GM18517 (cell line): ENCODE measurements at regions not wholly inside any gene's neighbourhood (a gene's known extent, or its start where the extent isn't known, plus 50 kb on each side); places are given as distances from the start of the nearest gene placed in this dataset.
"Not testable (repeated sequence)": the region's sequence is repeated elsewhere in the genome, so short reads cannot be mapped to it uniquely, and the experiment has no call there.

ENCODE experiments used
- ATAC-seq: cut with Tn5 transposase; IDR thresholded peaks from one replicate; pipeline ENCODE4 v1.9.1; 2021; ENCODE audit warnings: mild to moderate bottlenecking, moderate library complexity; ENCODE audit not compliant: unreplicated experiment

- ATAC-seq = no peak
Measured at GRCh38 chr10:59033622-59034021, 142.8 kb upstream of the PHYHIPL start.

DNA sequence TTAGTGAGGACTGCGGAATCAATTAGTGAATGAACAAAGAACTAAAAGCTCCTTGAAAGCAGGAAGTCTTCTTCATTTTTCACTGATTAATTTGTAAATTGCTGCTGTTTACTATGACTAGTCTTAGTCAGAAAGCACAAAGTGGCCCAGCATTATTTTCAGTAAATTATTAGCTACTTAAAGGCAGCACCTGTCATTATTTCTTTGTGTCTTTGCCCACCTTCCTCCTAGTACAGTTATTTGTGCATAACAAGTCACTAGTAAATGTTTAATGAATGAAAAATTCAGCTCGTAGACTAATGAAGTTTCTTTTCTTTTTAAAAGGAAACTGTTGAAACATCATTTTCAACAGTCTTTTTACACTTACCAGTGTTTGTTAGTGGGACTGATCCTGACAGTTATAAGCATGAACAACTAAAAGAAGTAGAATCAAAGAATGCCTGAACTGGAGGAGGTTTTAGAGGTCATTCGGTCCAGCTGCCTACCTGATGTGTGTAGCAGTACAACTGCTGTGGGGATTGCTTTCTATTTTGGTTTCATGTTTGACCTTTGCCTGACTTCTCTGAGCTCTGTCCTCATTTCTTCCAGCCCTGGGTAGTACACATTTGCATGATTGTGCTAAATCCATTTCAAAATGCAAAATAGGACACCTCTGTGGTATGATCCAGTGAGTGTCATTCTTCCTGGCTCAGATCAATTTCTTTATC, 140.0 kb upstream of the PHYHIPL start:
- ATAC-seq = peak; percentile 100

DNA sequence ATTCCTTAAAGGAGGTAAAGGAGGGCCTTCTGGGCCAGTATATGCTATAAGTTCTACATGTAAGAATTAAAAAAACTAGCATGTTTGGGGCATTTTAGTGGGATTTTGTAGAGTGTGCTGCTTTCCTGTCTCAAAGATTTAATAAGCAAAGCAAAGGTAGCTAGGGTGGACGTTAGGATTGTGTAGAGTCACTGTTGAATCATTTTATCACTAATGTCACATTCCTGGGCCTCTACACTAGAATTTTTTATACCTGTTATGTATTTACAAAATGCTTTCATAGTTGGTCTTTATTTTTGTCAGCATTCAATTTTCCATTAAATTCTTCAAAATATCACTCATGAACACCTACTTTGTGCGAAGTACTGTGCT, 139.4 kb upstream of the PHYHIPL start:
- no peak for ATAC-seq

DNA sequence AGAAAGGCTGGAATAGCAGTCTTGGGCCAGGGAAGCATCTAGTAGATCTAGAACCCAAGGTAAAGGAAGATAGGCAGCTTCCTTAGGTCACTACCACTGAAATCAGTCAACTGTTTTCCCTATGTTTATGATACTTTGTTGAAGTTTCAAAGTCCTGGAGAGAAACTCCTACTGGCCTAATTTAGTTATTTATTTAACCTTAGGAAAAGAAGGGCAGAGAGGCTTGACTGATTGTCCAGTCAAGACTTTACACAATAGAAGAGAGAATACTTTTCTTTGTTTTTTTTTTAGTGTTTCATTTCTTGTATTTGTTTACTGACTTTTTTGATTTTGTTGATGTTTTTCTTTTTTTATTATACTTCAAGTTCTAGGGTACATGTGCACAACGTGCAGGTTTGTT, 138.9 kb upstream of the PHYHIPL start:
- ATAC-seq = no peak

GRCh38 chr10:59043358-59043757, 133.1 kb upstream of the PHYHIPL start:
- not testable (repeated sequence) for ATAC-seq

DNA sequence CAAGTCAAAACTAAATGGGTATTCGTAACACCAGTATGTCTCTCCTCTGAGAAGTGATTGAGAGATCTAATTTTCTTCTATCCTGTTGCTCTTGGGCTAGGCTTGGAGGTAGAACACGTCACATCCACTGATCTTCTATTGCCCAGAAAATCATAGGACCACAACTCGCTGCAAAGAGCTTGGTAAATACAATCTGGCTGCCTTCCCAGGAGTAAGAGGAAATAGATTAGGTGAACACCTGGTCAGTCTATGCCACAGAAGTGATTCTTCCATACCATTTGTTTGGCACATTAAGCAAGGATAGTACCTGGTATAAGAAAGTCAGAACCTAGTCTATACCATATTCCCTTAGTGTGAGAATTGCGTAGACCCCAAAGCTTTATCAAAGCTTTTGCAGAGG, 129.3 kb upstream of the PHYHIPL start:
- ATAC-seq = no peak

GRCh38 chr10:59047957-59048618, 128.4 kb upstream of the PHYHIPL start:
- peak; percentile 98 for ATAC-seq

DNA sequence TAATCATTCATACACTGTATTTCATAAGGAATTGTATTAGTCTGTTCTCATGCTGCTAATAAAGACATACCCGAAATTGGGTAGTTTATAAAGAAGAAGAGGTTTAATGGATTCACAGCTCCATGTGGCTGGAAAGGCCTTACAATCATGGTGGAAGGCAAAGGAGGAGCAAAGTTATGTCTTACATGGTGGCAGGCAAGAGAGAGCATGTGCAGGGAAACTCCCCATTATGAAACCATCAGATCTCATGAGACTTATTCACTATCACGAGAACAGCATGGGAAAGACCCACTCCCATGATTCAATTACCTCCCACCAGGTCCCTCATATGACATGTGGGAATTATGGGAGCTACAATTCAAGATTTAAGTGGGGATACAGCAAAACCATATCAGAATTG, 122.9 kb upstream of the PHYHIPL start:
- not testable (repeated sequence) for ATAC-seq

GRCh38 chr10:59055045-59055444, 121.4 kb upstream of the PHYHIPL start:
- ATAC-seq = no peak

- ATAC-seq = no peak
Measured at GRCh38 chr10:59057345-59057744, 119.1 kb upstream of the PHYHIPL start.

DNA sequence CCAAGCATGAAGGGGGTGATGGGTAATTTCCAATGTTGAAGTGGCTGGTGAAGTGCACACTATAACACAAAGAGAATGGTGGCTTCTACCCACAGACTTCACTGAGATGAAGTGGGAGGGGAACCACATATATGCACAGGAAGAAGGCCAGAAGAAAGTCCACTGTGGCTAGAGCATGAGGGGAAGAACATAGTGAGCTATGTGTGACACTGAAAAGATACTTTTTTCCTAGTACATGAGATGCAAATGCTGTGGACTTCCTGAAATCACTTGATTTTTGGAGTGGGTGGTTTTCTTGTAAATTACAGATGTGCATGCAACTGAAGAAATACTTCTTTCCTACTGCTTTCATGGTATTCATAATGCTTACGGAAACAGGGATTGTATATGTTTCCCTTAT, 115.6 kb upstream of the PHYHIPL start:
- ATAC-seq = peak; percentile 47

- no peak for ATAC-seq
Measured at GRCh38 chr10:59063491-59063890, 113.0 kb upstream of the PHYHIPL start.

DNA sequence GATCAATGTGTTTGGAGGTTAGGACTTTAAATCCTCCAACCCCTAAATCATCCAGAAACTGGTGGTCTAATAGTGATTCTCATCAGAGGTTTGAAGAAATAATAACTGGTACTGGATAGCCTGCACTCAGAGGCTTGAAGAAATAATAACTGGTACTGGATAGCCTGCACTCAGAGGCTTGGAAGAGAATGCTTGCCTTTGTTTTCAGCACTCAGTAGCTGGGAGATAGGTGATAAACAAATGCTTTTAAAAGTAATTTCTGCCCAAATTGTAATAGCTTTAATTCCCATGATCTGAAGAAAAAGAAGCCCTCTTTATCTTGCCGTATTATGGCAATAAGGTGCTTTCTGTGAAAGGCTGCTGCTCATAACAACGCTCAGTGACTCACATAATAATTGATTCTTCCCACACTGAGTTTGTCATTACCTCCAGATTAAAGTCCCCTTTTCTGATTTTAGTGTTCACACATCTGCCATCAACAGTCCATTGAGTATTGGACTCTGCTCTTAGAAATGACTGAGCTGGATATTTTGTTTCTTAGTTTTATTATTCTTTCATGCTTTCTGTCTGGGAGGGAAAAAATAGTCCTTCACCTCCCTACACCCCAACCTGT, 112.3 kb upstream of the PHYHIPL start:
- no peak for ATAC-seq

GRCh38 chr10:59064759-59065539, 111.5 kb upstream of the PHYHIPL start:
- ATAC-seq = no peak

- ATAC-seq = no peak
Measured at GRCh38 chr10:59068581-59069191, 107.8 kb upstream of the PHYHIPL start.

DNA sequence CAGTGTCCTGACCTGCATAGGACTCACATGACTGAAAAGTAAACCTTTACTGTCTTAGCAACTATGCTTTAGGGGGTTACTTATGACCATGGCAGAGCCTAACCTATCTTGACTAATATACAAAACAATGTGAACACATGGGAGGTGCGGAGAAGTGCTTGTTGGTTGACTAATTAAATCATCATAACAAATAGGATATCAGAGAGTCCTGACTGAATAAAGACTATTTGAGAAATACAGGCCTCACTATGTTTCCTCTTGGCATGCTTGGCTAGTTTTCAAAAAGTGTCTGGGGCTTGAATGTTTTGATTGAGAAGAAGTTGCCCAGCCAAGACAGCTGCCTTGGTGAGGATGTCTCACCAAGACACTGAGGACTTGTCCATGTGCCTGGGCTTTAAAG, 104.4 kb upstream of the PHYHIPL start:
- ATAC-seq = no peak

- no peak for ATAC-seq
Measured at GRCh38 chr10:59073456-59074053, 102.9 kb upstream of the PHYHIPL start.

DNA sequence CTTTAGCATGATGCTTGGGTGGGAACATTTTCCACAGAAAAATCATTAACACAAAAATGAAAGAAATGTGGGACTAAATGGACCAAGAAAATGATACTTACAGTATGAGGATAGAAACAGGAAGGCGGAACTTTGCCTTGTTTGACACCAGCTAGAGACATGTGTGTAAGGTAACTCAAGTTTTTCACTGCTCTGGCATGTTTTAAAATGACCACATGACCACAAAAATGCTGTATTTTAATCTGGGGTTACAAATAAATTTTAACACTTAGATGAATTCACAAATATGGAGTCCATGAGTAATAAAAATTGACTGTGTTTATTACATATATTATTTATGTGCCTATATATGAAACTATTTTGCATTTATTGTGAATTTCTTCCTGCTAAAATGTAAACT, 100.9 kb upstream of the PHYHIPL start:
- no peak for ATAC-seq

GRCh38 chr10:59077855-59078254, 98.6 kb upstream of the PHYHIPL start:
- ATAC-seq = no peak

DNA sequence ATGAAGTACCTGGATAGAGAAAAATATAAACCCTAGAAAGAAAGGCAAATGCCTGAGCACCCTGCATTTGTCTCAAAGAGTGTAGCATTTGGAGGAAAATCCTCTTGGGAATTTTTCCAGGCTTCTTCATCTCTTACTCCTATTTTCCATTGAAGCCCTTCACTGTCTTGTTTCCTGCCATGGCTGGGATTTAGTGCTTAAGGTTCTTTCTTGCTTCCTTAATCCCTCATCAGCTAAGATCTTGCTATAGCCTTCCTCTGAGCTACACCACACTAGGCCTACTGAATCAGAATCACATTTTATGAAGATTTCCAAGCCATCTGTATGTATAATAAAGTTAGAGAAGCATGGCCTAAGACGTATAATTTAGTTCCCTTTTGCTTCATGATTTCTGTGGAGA, 97.5 kb upstream of the PHYHIPL start:
- ATAC-seq = no peak
